Kidney epithelial cell (primary cell): ENCODE measurements at regions not wholly inside any gene's neighbourhood (a gene's known extent, or its start where the extent isn't known, plus 50 kb on each side); places are given as distances from the start of the nearest gene placed in this dataset.

Experiments used
- DNase-seq: peaks from one replicate; pipeline ENCODE4 v3.0.0-alpha.2; 2010; ENCODE audit warnings: low read depth
- H3K27me3 ChIP-seq: 2 replicates; pipeline ENCODE4 v1.6.0; 2011; ENCODE audit warnings: low read length; ENCODE audit not compliant: control insufficient read depth, insufficient read depth
- H3K36me3 ChIP-seq: 2 replicates; pipeline ENCODE4 v1.5.1; 2011; ENCODE audit warnings: low read length; ENCODE audit not compliant: control insufficient read depth, insufficient read depth
- H3K4me3 ChIP-seq: 2 replicates; pipeline ENCODE4 v1.5.1; 2011; ENCODE audit warnings: low read depth, mild to moderate bottlenecking, control low read depth, low read length
- TF ChIP-seq, protein P1 (sequence below): IDR thresholded peaks from 2 replicates; pipeline ENCODE4 v1.5.1; 2011; ENCODE audit warnings: mild to moderate bottlenecking, moderate library complexity, low read length, control low read depth, inconsistent platforms; ENCODE audit not compliant: insufficient read depth, poor library complexity, severe bottlenecking

GRCh38 chr5:124606543-124606942 is 139.9 kb downstream of the ZNF608 start:
- Histone ChIP-seq H3K27me3 (no peaks in the 10 kb centered on the region), H3K36me3 (no peaks in the 10 kb centered on the region), H3K4me3 (no peak overlapping the region)
- no peak for DNase-seq
- TF ChIP-seq, protein P1, sequence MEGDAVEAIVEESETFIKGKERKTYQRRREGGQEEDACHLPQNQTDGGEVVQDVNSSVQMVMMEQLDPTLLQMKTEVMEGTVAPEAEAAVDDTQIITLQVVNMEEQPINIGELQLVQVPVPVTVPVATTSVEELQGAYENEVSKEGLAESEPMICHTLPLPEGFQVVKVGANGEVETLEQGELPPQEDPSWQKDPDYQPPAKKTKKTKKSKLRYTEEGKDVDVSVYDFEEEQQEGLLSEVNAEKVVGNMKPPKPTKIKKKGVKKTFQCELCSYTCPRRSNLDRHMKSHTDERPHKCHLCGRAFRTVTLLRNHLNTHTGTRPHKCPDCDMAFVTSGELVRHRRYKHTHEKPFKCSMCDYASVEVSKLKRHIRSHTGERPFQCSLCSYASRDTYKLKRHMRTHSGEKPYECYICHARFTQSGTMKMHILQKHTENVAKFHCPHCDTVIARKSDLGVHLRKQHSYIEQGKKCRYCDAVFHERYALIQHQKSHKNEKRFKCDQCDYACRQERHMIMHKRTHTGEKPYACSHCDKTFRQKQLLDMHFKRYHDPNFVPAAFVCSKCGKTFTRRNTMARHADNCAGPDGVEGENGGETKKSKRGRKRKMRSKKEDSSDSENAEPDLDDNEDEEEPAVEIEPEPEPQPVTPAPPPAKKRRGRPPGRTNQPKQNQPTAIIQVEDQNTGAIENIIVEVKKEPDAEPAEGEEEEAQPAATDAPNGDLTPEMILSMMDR = no peak

- Histone ChIP-seq H3K27me3 (no peaks in the 10 kb centered on the region), H3K36me3 (no peaks in the 10 kb centered on the region), H3K4me3 (no peak overlapping the region)
- TF ChIP-seq, protein P1 = no peak
- DNase-seq = no peak
Observed at GRCh38 chr5:124606093-124606492, 140.3 kb downstream of the ZNF608 start.

DNA sequence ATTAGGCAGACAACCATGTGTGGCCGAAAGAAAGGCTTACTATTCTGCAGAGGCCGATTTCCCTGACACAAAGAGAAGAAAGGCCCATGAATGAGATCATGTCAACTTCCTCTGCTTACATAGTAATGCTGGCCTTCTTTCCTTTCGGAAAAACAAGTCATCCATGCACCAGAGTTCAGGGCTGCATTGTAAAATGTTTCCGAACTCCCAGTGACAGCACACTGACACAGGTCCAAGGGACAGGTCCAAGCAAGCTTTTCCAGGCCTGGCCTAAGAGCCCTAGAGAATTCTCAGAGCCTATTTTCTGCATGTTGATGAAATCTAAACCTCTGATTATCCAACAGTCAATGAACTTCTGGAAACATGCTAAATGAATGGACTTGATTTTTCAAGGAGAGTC is 140.9 kb downstream of the ZNF608 start:
- no peaks in the 10 kb centered on the region for H3K36me3 ChIP-seq
- DNase-seq = no peak
- no peak overlapping the region for H3K4me3 ChIP-seq
- TF ChIP-seq, protein P1 = no peak
- no peaks in the 10 kb centered on the region for H3K27me3 ChIP-seq

- no peaks in the 10 kb centered on the region for H3K36me3 ChIP-seq
- H3K27me3 ChIP-seq = no peaks in the 10 kb centered on the region
- TF ChIP-seq, protein P1 = no peak
- no peak for DNase-seq
- no peak overlapping the region for H3K4me3 ChIP-seq
Observed at GRCh38 chr5:124604419-124604818, 142.0 kb downstream of the ZNF608 start.

GRCh38 chr5:124602925-124603650 is 143.4 kb downstream of the ZNF608 start:
- DNase-seq = no peak
- TF ChIP-seq, protein P1 = no peak
- Histone ChIP-seq H3K27me3 (no peaks in the 10 kb centered on the region), H3K4me3 (no peak overlapping the region), H3K36me3 (no peaks in the 10 kb centered on the region)
